GM12875 (cell line): ENCODE measurements at regions not wholly inside any gene's neighbourhood (a gene's known extent, or its start where the extent isn't known, plus 50 kb on each side); places are given as distances from the start of the nearest gene placed in this dataset.
A peak's percentile ranks its signal among the peaks of the same experiment; 100 is the strongest.

ENCODE experiments used
- H3K4me3 ChIP-seq: one replicate; pipeline ENCODE4 v1.5.1; 2011; ENCODE audit warnings: low read depth, low read length, control low read depth
- TF ChIP-seq, protein P1 (sequence below): IDR thresholded peaks from 2 replicates; pipeline ENCODE4 v1.5.1; 2011; ENCODE audit warnings: low read depth, mild to moderate bottlenecking, control low read depth, inconsistent platforms, low read length, moderate library complexity, borderline replicate concordance; ENCODE audit not compliant: insufficient read depth

DNA sequence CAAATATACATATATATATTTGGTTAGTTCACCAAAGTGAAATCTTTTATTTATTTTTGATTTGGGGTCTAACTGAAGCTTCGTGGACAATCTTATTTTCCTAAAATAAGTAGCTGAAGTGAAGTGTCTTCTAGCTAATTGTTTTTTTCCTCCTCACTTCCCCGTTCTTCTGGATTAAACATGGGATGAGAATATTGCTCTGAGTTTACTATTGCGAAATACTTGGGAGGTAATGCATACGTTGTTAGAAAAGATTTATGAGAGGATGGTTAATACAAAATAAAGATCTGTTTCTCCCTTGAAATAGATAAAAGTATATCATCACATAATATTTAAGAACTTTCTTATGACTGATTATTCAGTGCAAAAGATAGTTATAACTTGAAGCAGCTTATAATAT is 228.3 kb upstream of the TPK1 start:
- TF ChIP-seq, protein P1, sequence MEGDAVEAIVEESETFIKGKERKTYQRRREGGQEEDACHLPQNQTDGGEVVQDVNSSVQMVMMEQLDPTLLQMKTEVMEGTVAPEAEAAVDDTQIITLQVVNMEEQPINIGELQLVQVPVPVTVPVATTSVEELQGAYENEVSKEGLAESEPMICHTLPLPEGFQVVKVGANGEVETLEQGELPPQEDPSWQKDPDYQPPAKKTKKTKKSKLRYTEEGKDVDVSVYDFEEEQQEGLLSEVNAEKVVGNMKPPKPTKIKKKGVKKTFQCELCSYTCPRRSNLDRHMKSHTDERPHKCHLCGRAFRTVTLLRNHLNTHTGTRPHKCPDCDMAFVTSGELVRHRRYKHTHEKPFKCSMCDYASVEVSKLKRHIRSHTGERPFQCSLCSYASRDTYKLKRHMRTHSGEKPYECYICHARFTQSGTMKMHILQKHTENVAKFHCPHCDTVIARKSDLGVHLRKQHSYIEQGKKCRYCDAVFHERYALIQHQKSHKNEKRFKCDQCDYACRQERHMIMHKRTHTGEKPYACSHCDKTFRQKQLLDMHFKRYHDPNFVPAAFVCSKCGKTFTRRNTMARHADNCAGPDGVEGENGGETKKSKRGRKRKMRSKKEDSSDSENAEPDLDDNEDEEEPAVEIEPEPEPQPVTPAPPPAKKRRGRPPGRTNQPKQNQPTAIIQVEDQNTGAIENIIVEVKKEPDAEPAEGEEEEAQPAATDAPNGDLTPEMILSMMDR = no peak
- no peak overlapping the region for H3K4me3 ChIP-seq

DNA sequence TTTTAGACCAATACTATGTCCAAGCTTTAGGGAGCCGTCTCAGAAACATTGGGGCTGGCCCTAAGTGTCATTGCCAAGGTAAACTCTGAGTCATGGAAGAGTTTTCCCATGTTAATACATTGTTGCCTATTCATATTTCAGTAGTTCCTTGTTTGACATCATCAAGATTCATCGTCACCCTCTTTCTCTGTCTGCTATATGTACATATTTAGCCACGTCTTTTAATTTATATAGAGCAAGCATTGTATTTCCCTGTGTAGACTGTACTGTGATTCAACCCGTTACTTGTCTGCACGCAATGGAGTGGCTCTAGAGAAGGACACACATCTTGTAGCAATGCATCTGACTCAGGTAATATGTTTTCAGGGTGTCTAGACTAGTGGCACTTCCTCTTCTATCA is 217.9 kb upstream of the TPK1 start:
- TF ChIP-seq, protein P1 = no peak
- no peak overlapping the region for H3K4me3 ChIP-seq

DNA sequence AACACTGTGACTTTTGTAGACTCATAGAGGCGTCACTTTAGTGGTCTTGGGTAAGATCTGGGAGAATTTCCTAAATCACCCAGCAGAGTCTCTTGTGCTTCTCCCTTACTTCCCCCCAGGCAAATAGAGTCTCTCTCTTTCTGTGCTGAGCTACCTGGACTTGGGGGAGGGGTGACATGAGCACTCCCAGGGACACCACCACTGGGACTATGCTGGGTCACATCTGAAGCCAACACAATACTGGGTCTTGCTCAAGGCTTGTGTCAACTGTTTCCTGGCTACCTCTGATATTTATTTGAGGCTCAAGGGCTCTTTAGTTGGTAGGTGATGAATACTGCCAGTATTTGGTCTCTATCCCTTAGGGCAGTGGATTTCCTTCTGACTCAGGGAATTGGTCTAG is 214.6 kb upstream of the TPK1 start:
- TF ChIP-seq, protein P1 = no peak
- no peak overlapping the region for H3K4me3 ChIP-seq

DNA sequence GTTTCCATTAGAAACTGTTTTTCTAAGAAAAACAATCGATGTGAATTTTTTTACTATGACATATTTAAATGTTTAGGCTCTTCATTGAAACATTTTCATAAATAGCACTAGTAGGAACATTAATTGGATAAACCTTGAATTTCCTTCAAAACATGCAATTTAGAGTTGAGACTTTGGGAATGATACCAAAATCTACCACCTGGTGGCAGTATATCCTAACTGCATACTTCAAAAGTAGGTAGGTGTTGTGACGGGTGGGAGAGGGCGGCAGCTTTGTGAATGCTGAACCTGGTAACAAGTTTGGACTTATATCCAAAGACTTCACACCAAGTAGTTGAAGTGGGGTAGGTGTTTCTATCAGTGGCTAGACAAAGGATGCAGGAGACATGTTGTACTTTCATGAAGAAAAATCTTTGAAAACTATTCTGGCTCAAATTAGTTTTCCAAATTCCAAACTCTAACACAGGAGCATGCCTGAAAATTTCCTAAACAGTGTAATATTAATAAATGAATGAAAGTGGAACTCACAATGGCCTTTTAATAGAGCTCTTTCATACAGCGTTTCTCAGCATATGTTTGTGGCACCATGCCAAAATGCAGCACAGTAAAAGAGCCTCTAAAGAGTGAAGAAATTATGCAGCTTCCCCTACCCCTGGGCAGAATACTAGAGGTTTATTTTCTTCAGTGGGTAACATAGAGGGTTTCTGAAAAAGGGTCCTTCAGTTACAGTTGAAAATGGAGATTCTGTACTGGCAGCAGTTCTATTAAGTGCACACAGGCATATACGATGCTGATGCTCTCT is 201.0 kb upstream of the TPK1 start:
- H3K4me3 ChIP-seq = no peak overlapping the region
- TF ChIP-seq, protein P1 = peak; percentile 63; the same call in 1 of the 2 replicates

DNA sequence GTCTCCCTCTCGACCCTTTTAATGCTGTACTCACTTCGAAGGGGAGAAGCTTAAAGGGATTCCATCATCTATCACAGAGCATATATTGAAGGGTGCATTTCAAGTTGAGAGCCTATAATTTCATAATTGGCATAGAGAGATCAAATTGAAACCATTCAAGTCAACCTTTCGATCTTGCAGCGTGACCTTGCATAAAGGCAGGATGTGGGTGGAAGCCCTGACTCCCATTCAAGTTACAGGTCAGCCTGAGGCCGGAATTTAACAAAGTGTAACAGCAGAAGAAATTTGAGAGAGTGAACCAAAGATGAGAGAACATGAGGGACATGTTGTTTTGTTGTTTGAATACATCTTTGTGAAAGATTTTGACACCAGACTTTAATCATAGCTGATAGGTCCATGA is 195.3 kb upstream of the TPK1 start:
- TF ChIP-seq, protein P1 = no peak
- H3K4me3 ChIP-seq = no peak overlapping the region

DNA sequence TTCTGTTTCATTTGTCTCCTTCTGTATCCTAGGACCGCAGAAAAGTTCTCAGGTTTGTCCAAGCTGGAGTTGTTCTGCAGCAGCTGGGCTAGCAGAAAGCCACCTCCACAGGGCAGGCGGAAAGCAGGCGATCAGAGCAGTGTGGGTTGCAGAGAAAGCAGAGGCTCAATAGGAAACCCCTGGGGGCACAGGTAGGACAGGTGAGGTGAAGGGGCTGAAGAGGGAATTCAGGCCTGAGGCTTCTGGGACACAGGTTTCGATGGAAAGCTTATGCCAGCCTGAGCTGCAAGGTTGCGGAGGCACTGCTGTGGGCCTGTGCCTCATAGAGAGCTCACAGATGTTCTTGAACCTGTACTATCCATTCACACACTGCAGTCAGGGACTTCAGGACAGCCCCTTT is 194.9 kb upstream of the TPK1 start:
- TF ChIP-seq, protein P1 = no peak
- no peak overlapping the region for H3K4me3 ChIP-seq

DNA sequence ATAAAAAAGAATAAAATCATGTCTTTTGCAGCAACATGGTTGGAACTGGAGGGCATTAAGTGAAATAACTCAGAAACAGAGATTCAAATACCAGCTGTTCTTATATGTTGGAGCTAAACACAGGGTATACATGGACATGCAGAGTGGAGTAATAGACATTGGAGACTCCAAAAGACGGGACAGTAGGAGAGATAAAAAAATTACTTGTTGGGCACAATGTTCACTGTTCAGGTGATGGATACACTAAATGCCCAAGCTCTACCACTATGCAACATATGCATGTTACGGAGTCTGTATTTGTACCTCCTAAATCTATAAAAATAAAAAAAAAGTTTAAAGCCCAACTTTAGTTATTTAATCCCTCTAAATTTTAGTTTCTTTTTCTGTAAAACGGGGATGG is 184.6 kb upstream of the TPK1 start:
- TF ChIP-seq, protein P1 = no peak
- no peak overlapping the region for H3K4me3 ChIP-seq
